GM12878 (cell line): ENCODE measurements at regions not wholly inside any gene's neighbourhood (a gene's known extent, or its start where the extent isn't known, plus 50 kb on each side); places are given as distances from the start of the nearest gene placed in this dataset.

Experiments used
- ATAC-seq: fragments of 200-7000 bp; cut with Tn5 transposase; 3 replicates; pipeline ENCODE4 v1.9.1; 2020; ENCODE audit warnings: mild to moderate bottlenecking, moderate library complexity
- BruUV-seq: library from RNA; stranded (reverse); fragments of 400-500 nt; replicated peaks from 2 replicates; lab custom pipeline; 2021; lab: Mats Ljungman, UMichigan
- CTCF ChIA-PET: fragments of 300-600 bp; sonication (Branson Sonifier 250); formaldehyde crosslinking; extraction: SDS; loops from one replicate; lab custom pipeline; 2021; ENCODE audit warnings: inconsistent platforms; lab: Yijun Ruan, JAX
- POLR2A ChIA-PET: fragments of 350-600 bp; formaldehyde crosslinking; extraction: SDS; loops from one replicate; lab custom pipeline; 2021; ENCODE audit warnings: inconsistent platforms; lab: Charles Lee
- RAD21 ChIA-PET: fragments of 300-600 bp; sonication (Branson Sonifier 250); formaldehyde crosslinking; loops from one replicate; lab custom pipeline; 2023; ENCODE audit warnings: antibody characterized with exemption; ENCODE audit not compliant: unreplicated experiment; lab: Charles Lee
- SMC1A ChIA-PET: fragments of 300-600 bp; sonication (Branson Sonifier 250); formaldehyde crosslinking; loops from one replicate; lab custom pipeline; 2023; ENCODE audit not compliant: unreplicated experiment, uncharacterized antibody; lab: Charles Lee
- DNase-seq: peaks from one replicate; pipeline ENCODE4 v3.0.0-alpha.2; 2011; ENCODE audit warnings: low read depth, low spot score
- FAIRE-seq: peaks from 3 replicates; lab custom pipeline; 2011; peaks lifted over from hg19 to GRCh38; lab: Jason Lieb, UNC
- H2AFZ ChIP-seq: 2 replicates; pipeline ENCODE4 v1.6.0; 2011; ENCODE audit warnings: low read depth, low read length, control low read depth; ENCODE audit not compliant: control insufficient read depth
- H3K27ac ChIP-seq: 2 replicates; pipeline ENCODE4 v1.5.1; 2011; ENCODE audit warnings: control low read depth; ENCODE audit not compliant: control insufficient read depth, insufficient read depth
- H3K27me3 ChIP-seq, 2 experiments: replicated peaks in 1 of 2; 2 replicates each; pipeline versions ENCODE4 v1.6.0 to v1.6.1; 2011; ENCODE audit warnings: low read length in 1 of 2; ENCODE audit not compliant: control insufficient read depth in 2 of 2, insufficient read depth in 2 of 2
- H3K36me3 ChIP-seq, 2 experiments: 2 replicates each; pipeline ENCODE4 v1.5.1; 2011; ENCODE audit warnings: low read length in 1 of 2; ENCODE audit not compliant: control insufficient read depth in 2 of 2, insufficient read depth in 2 of 2
- H3K4me1 ChIP-seq: 2 replicates; pipeline ENCODE4 v1.6.1; 2011; ENCODE audit warnings: mild to moderate bottlenecking, low read length, moderate library complexity, mixed read lengths; ENCODE audit not compliant: control insufficient read depth, insufficient read depth
- H3K4me2 ChIP-seq: 2 replicates; pipeline ENCODE4 v1.6.0; 2011; ENCODE audit warnings: control low read depth; ENCODE audit not compliant: control insufficient read depth, insufficient read depth
- H3K4me3 ChIP-seq: fragments of 200-600 bp; sonication (generic); 2 replicates; pipeline ENCODE4 v1.5.1; 2016
- H3K79me2 ChIP-seq: 2 replicates; pipeline ENCODE4 v1.6.0; 2011; ENCODE audit warnings: low read length; ENCODE audit not compliant: control insufficient read depth, insufficient read depth
- H3K9ac ChIP-seq: 2 replicates; pipeline ENCODE4 v1.8.0; 2011; ENCODE audit warnings: low read length, control low read depth, mixed read lengths; ENCODE audit not compliant: control insufficient read depth, insufficient read depth
- H3K9me3 ChIP-seq: replicated peaks from 3 replicates; pipeline ENCODE4 v1.5.1; 2011; ENCODE audit warnings: mild to moderate bottlenecking, low read length; ENCODE audit not compliant: control insufficient read depth, insufficient read depth
- H4K20me1 ChIP-seq: 2 replicates; pipeline ENCODE4 v1.6.0; 2011; ENCODE audit not compliant: control insufficient read depth, insufficient read depth
- ATF7 ChIP-seq: fragments of 450-650 bp; IDR thresholded peaks from 2 replicates; pipeline ENCODE4 v1.6.1; 2016; ENCODE audit warnings: low read depth, mild to moderate bottlenecking
- CREB1 ChIP-seq: IDR thresholded peaks from 2 replicates; pipeline ENCODE4 v1.6.1; 2012; ENCODE audit warnings: low read depth, mild to moderate bottlenecking, inconsistent platforms
- CREM ChIP-seq: IDR thresholded peaks from 2 replicates; pipeline ENCODE4 v1.6.1; 2014; ENCODE audit warnings: antibody characterized with exemption, low read depth
- EP300 ChIP-seq, 2 experiments: fragments of 150-350 bp in 1 of 2; IDR thresholded peaks; 2 replicates each; pipeline ENCODE4 v1.6.1; 2011 to 2012; ENCODE audit warnings: low read depth in 2 of 2, low read length in 2 of 2, borderline replicate concordance in 1 of 2, improper control_type of control experiment in 1 of 2, inconsistent platforms in 1 of 2; ENCODE audit not compliant: control insufficient read depth in 1 of 2
- IKZF1 ChIP-seq: fragments of 450-650 bp; conservative IDR thresholded peaks from 2 replicates; pipeline ENCODE4 v1.6.1; 2017; ENCODE audit warnings: antibody characterized with exemption, mild to moderate bottlenecking
- IKZF2 ChIP-seq, 2 experiments: fragments of 450-650 bp; IDR thresholded peaks; 2 replicates each; pipeline ENCODE4 v1.6.1; 2017; ENCODE audit warnings: mild to moderate bottlenecking in 2 of 2, moderate library complexity in 2 of 2
- MTA2 ChIP-seq: fragments of 450-650 bp; IDR thresholded peaks from 2 replicates; pipeline ENCODE4 v1.6.1; 2016; ENCODE audit warnings: low read depth, mild to moderate bottlenecking, moderate library complexity
- NFYA ChIP-seq: IDR thresholded peaks from 2 replicates; pipeline ENCODE4 v1.6.1; 2011; ENCODE audit warnings: low read depth, mild to moderate bottlenecking, low read length, improper control_type of control experiment, borderline replicate concordance
- PKNOX1 ChIP-seq: fragments of 450-650 bp; IDR thresholded peaks from 2 replicates; pipeline ENCODE4 v1.6.1; 2016; ENCODE audit warnings: mild to moderate bottlenecking
- RUNX3 ChIP-seq: IDR thresholded peaks from 2 replicates; pipeline ENCODE4 v1.6.1; 2012; ENCODE audit warnings: low read length, inconsistent platforms
- TARDBP ChIP-seq: IDR thresholded peaks from 2 replicates; pipeline ENCODE4 v1.6.1; 2016; ENCODE audit warnings: borderline replicate concordance
- TBL1XR1 ChIP-seq: IDR thresholded peaks from 2 replicates; pipeline ENCODE4 v1.6.1; 2012; ENCODE audit warnings: low read depth, low read length, improper control_type of control experiment
- TCF3 ChIP-seq: IDR thresholded peaks from 2 replicates; pipeline ENCODE4 v1.6.1; 2012; ENCODE audit warnings: low read depth, mild to moderate bottlenecking, low read length, borderline replicate concordance; ENCODE audit not compliant: insufficient read depth
- ZBED1 ChIP-seq: IDR thresholded peaks from 2 replicates; pipeline ENCODE4 v1.6.1; 2016; ENCODE audit warnings: borderline replicate concordance
- ZNF592 ChIP-seq: fragments of 450-650 bp; IDR thresholded peaks from 2 replicates; pipeline ENCODE4 v1.6.1; 2017; ENCODE audit warnings: mild to moderate bottlenecking, moderate library complexity
- WGBS: methylation state at CpG from one replicate; pipeline ENCODE4 v1.1.6; 2016; ENCODE audit warnings: low lambda C conversion rate; ENCODE audit not compliant: insufficient replicate concordance, insufficient coverage; ENCODE audit errors: missing lambda C conversion rate; 5-methylcytosine and 5-hydroxymethylcytosine counted together
- in situ Hi-C: fragments of 300-500 bp; cut with MboI; formaldehyde crosslinking; loops from 9 replicates; pipeline ENCODE4 v1.14.3; 2018; ENCODE audit warnings: mixed read lengths
- intact Hi-C: fragments of 100-400 bp; cut with micrococcal nuclease; formaldehyde crosslinking; loops from one replicate; pipeline ENCODE4 v1.14.2; 2022; ENCODE audit not compliant: unreplicated experiment
- TF ChIP-seq, protein P1 (sequence below): fragments of 450-650 bp; IDR thresholded peaks from 2 replicates; pipeline ENCODE4 v1.6.1; 2017; ENCODE audit warnings: mild to moderate bottlenecking, low read depth, inconsistent platforms; ENCODE audit not compliant: poor library complexity, severe bottlenecking

- FAIRE-seq (peak; percentile 79), DNase-seq (peak; percentile 88), ATAC-seq (peak; percentile 92)
- RAD21 ChIA-PET: interaction anchor here (1.5 kb wide), 1 partner anchor 116 kb away, joined by 5 read pairs; no protein-coding TSS in a partner anchor
- no TSS peak for BruUV-seq
- Histone ChIP-seq H3K9me3 (no peaks in the 10 kb centered on the region), H3K27ac (no peak overlapping the region), H3K27me3 (no peaks in the 10 kb centered on the region), H4K20me1 (no peaks in the 10 kb centered on the region), H3K36me3 (no peaks in the 10 kb centered on the region), H3K4me2 (peak overlapping the region; percentile 58), H3K4me3 (no peak overlapping the region), H3K9ac (no peak overlapping the region), H3K79me2 (no peaks in the 10 kb centered on the region), H3K4me1 (peaks cover 12% of the 10 kb centered on the region), H2AFZ (peak overlapping the region; percentile 57)
- in situ Hi-C loops: no loop called here
- intact Hi-C loops: loop anchor here (5.0 kb wide), 1 partner anchor 51 kb away; no protein-coding TSS in a partner anchor
- 37% methylated on average over 8 of the region's 8 CpGs for WGBS
- CTCF ChIA-PET: interaction anchor here (1.0 to 3.0 kb wide), 4 partner anchors 11 to 36 kb away, joined by 3 to 12 read pairs (median 4); no protein-coding TSS in a partner anchor
- SMC1A ChIA-PET: interaction anchor here (0.7 to 3.1 kb wide), 6 partner anchors 11 to 116 kb away, joined by 3 to 13 read pairs (median 5); no protein-coding TSS in a partner anchor
- POLR2A ChIA-PET: interaction anchor here (0.5 to 1.4 kb wide), 3 partner anchors 12 to 114 kb away, joined by 3 to 4 read pairs (median 4); partner anchors contain the start of gene PICALM
- TF ChIP-seq TCF3 (0 out of 2 replicates have a peak, but pooled peaks have one; percentile 23), IKZF1 (peak; percentile 42; the same call in 1 of the 2 replicates), ZBED1 (0 out of 2 replicates have a peak, but pooled peaks have one; percentile 44), MTA2 (peak; percentile 43; the same call in 1 of the 2 replicates), CREB1 (0 out of 2 replicates have a peak, but pooled peaks have one; percentile 39), ATF7 (0 out of 2 replicates have a peak, but pooled peaks have one; percentile 13), PKNOX1 (peak; percentile 65), EP300 (IDR thresholded peaks at IDR 0.05; ENCODE audit: borderline replicate concordance in 1 of 2, control insufficient read depth in 1 of 2, low read depth in 2 of 2, low read length in 2 of 2) (peak in 1 of 2 experiments; percentile 9; a peak in 1 of 4 replicates), CREM (0 out of 2 replicates have a peak, but pooled peaks have one; percentile 10), RUNX3 (peak; percentile 66), TARDBP (no peak), IKZF2 (IDR thresholded peaks at IDR 0.05) (peak; percentile 51 to 56; a peak in 2 of 4 replicates), TBL1XR1 (no peak), NFYA (no peak), ZNF592 (no peak)
- TF ChIP-seq, protein P1, sequence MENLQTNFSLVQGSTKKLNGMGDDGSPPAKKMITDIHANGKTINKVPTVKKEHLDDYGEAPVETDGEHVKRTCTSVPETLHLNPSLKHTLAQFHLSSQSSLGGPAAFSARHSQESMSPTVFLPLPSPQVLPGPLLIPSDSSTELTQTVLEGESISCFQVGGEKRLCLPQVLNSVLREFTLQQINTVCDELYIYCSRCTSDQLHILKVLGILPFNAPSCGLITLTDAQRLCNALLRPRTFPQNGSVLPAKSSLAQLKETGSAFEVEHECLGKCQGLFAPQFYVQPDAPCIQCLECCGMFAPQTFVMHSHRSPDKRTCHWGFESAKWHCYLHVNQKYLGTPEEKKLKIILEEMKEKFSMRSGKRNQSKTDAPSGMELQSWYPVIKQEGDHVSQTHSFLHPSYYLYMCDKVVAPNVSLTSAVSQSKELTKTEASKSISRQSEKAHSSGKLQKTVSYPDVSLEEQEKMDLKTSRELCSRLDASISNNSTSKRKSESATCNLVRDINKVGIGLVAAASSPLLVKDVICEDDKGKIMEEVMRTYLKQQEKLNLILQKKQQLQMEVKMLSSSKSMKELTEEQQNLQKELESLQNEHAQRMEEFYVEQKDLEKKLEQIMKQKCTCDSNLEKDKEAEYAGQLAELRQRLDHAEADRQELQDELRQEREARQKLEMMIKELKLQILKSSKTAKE: peak; percentile 93
Observed at GRCh38 chr11:86182976-86183584, 61.5 kb upstream of the EED start.
